ENCODE measurements at regions not wholly inside any gene's neighbourhood (a gene's known extent, or its start where the extent isn't known, plus 50 kb on each side); places are given as distances from the start of the nearest gene placed in this dataset.
"Not testable (repeated sequence)": the region's sequence is repeated elsewhere in the genome, so short reads cannot be mapped to it uniquely, and the experiment has no call there.

DNA sequence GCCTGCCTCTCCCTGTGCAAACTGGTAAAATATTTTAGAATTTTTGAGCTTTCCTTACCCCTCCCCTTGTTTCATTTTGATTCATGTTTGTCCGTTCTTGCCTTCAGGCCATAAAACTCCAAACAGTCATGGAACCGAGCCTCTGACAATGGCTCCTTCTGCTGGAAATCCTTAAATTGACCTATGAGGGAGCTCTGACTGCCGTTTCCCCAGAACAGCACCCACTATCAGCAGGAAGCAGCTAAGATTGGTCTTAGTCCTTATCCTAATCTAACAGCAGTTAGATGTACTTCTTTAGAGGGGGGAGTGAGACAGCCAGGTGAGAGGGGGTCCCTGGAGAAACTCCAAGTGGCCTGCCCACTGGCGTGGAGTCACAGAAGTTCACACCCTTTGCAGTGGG, 106.7 kb downstream of the FAM174A start:
- DNase-seq: no peak

DNA sequence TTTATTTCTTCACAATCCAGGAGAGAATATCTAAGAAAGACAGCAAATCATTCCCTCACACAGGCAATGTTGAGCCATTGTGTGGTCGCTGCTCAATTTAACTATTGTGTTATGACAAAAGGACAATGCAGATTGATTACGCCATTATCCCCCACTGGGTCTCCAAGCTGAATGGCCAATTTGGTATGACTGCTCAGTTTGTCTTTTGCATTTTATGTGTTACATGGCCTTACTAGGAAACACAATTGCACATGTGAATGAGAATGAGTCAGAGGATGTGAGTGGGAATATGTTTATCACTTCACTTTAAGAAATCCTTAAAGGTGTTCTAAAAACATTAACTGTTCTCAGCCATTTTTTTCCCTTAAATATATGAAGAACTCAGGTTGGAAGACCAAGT, 108.3 kb downstream of the FAM174A start:
- no peak for DNase-seq

DNA sequence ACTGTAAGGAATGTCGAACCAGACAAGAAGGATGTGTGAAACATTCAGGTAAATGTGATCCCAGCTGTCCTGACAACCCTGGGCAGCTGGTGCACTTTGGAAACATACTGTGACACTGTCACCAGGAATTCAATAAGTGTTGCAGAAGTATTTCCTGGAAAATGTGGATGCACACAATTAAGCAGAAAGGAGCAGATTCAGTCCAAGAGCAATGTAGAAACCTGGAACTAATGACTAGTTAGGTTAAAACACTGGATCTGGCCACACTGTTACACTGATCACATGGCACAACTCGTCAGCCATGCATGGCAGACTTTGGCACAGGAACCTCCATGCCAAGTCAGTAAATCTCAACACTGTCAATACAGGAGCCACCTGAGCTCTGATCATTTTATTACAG, 109.0 kb downstream of the FAM174A start:
- DNase-seq: no peak

DNA sequence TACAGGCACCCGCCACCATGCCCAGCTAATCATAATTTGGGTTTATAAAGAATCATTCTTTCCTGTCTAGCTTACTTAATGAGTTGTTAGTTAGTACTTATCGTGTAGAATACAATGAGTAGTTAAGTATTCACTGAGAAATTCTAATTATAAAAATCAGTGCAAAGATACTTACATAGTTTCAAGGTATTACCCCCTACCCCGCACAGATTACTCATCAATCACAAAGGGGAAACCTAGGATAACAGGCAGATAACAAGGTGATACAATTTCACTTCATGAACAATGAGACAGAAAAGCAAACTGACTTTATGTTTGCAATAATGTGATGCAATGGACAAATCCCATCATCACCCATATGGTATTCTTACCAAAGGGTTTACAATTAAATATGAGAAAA, 109.6 kb downstream of the FAM174A start:
- DNase-seq: no peak

DNA sequence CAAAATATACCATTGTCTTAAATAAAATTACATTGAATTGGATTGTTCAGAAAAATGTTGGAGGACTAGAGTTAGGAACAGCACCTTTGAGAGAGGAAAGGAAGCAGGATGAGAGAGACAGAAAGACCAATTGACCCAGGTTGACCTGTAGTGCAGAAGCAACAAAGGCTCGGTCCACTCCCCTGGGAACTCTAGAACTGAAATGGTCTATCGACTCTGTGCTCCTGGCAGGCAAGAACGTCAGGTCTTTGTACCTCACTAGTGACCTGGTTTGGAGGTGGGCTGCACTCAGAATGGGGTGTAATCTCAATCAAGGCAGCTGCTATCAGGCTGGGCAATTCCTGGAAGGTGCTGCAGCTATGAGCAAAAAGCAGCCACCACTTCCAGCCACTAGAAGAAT, 110.8 kb downstream of the FAM174A start:
- no peak for DNase-seq

DNA sequence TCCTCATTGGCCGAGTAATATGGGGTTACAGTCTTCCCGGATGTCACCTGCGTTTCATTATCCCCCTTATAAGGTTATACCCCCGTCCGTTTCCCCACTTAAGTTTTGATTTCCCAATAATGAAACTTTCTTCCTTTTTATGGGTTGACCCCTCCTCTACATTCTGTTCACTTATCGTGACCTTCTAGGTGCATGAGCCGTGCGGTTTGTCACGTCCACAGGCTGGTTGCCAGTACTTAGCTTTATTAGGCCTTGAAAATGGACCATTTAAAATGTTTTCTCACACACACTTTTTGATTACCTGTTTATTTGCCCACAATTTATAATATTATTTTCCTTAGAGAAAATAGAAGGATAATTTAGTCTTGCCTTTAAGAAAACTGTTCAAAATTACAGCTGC, 111.5 kb downstream of the FAM174A start:
- no peak for DNase-seq

DNA sequence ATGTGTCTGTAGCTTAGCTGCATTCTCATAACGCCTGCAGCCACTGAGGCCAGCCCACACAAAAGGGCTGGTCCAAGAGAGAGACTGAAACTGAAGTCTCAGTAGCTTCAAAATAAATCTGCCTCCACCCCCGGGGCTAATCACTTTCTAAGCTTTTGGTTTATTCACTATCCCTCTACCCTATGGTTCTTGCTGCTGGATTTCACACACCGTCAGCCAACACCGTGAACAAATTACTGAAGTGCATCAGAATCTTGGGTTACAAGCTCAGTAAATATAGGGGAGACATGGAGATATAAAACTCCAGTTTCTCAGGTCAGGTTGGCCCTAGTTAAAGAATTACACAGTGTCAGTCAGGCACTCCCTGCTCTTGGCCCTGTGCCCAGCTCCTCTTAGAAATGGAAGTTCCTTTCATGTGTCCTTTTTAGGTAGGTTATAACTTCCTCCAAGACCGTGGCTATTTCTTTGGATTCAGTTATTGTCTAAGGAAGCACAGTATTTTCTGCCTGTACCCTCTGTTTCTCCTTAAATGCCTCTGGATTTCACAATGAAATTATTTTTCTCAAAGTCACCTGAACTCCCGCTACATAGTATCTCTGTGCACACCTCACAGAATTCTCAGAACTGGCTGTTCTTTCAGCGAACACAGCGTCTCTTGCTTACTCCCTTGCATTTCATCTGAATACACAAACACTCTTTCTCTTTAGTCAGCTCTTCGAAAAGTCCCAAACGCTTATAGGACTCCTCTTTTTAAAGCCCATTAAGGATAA, 112.5 kb downstream of the FAM174A start:
- DNase-seq: peak; percentile 28

DNA sequence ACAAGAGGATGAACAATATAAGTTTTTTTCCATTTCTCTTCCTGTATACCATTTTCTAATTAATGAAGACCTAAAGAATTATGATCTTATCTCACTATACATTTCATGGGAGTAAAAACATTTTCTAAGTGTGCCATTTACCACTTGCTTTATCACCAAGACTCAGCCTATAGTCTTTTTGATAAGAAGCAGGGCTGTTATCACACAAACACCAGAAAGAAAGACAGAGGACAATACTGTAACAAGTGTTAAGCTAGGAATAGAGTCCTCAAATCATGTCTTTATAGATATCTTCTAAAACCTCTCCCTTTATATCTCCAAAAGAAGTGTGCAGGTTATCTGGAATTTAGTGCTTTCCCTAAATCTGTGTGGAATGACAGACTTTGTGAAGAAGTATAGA, 119.7 kb downstream of the FAM174A start:
- no peak for DNase-seq

DNA sequence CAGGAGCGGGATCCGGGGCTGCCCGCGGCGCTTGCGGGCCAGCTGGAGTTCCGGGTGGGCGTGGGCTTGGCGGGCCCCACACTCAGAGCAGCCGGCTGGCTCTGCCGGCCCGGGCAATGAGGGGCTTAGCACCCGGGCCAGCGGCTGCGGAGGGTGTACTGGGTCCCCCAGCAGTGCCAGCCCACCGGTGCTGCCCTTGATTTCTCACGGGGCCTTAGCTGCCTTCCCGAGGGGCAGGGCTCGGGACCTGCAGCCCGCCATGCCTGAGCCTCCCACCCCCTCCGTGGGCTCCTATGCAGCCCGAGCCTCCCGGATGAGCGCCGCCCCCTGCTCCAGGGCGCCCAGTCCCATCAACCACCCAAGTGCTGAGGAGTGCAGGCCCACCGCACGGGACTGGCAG, 121.6 kb downstream of the FAM174A start:
- DNase-seq: not testable (repeated sequence)

DNA sequence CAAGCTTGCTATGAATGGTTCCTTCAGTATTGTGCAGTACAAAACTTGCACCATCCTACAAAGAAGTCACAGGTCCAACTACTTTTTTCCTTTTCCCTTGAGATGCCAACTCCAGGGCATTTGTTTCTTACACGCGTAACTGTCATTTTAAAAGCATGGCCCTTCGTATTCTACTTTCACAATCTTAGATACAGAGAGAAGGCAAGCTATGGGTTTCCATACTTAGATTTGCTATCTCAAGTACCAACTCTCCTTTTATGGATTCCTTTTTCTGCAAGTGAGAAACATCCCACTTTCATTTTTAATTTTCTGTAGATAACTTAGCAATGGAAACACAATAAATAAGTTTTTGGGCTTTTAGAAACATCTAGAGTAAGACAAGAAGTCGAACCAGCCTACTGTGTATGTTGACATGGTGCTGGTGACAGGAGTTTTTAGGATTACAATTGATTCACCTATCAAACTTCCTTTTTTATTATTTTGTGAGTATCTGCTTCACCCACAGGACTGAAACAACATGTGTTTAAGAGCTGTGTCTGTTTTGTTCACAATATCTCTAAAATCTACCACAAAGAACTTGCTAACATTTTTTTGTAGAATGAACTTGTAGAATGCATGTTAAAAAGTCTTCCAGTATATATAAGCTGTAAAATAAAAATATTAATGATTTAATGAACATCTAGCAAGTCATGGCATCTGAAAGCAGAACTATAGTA, 124.1 kb downstream of the FAM174A start:
- no peak for DNase-seq

DNA sequence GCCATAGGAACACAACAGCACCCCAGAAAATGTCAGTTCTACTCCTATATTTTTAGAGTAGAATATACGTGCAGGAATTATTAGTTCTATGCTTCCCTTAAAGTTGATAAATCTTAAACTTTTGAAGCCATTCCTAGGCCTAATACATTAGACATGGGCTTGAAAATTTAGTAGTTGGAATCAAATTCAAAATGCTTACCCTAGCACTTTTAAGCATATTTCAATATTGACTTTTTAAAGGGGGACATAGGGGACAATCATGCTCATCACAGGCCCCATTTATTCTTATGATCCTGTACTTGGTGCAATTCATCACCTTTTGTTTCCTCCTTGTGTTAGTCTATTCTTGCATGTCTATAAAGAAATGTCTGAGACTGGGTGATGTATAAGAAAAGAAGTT, 129.0 kb downstream of the FAM174A start:
- no peak for DNase-seq

DNA sequence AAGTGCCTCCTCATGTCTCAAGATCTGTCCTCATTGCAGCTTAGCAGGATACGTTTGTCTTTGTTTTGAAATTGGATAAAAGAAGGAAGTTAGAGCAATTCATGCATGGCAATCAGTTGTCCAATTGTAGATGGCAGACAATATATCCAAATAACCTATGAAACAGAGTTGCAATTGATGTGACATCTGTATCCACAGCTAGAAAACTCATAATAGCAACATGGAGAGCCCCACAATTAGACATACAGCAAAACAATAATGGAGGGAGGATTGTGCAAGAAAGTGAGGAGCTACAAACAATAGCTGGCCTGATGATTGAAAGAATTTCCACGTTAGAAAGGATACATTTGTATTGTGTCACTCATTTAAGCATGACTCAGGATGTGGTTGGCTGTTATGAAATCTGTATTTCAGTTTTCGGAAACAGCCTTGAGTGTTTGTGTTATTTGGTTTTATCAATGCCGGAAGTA, 132.0 kb downstream of the FAM174A start:
- DNase-seq: no peak

DNA sequence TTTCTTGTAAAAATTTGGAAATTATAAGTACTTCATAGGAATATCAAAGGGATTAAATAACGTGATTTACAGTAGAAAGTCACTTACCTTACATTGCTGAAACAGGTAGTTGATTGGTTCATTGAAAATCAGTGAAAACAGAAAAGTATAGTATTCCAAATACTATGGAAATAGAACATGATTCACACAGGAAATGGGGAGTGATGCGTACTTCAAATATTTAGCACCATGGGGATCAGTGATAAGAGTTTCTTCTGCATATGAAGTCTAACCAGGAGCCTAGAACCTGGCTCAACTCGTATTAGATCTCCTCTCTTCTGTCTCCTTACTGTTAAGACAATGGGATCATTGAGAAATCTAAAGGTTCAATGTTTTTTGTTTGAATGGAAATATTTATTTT, 133.3 kb downstream of the FAM174A start:
- no peak for DNase-seq

DNA sequence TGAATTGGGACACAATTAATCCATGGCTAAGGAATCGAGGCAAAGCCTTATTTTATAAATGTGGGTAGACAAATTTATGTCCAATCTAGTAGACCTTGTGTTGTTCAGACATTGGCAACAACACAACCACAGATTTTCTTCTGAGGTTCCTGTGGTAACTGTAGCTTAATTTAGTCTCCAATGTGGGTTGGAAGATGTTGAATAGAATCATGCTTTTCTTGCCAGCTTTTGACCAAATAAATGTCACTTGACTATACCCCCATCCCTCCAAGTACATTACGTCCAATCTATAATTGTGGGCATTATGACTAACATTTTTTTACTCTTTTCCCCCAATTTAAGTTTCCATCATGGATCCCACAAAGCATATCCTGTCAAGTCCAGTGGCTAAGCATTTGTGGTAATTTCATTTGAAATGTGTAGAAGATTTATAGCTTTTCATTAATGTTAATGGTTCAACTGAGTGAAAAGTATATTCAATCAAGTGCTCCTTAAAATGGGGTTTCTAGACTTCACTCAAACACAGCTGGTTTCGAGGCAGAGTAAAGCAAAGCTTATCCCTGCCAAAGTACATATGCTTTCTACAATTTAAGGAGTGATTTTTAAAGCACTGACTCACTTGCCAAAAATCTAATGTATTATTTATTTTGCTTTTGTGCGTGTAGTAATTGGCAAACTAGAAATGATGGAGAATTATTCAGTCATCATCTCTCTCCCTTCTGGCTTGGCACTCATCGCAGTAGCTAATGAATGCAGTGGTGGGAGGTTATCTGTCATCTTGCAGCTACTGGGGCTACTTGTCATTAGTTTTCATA, 141.8 kb downstream of the FAM174A start:
- peak; percentile 81 for DNase-seq

DNA sequence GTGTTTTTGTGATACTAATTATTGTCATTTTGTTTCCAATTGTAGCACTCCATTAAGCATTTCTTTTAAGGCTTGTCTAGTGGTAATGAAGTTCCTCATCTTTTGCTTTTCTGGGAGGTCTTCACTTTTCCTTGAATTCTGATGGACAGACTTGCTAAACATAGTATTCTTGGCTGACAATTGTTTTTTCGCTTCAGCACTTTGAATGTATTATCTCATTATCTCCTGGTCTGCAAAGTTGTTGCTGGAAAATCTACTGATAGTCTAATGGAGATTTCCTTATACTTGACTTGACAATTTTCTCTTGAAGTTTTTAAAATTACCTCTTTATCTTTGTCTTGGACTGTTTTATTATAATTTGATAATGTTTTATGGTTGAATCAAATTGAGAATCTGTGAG, 147.5 kb downstream of the FAM174A start:
- DNase-seq: no peak

DNA sequence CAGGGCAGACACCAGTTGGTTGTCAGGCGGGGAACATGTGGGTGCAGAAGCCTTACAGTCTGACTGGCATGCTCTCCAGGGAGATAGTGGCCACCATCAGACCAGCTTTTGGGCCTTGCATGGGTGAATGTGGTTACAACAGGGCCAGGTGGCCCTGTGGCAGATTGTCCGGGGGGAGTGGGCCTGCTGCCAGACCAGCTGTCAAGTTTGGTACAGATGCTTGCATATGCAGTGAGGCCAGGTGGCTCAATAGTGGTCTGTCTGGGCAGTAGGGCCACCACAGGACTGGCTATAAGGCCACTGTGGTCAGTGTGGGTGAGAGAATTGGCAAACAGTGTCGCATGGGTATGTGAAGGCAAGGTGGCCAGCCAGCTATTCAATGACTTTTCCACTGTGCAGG, 148.7 kb downstream of the FAM174A start:
- DNase-seq: no peak

DNA sequence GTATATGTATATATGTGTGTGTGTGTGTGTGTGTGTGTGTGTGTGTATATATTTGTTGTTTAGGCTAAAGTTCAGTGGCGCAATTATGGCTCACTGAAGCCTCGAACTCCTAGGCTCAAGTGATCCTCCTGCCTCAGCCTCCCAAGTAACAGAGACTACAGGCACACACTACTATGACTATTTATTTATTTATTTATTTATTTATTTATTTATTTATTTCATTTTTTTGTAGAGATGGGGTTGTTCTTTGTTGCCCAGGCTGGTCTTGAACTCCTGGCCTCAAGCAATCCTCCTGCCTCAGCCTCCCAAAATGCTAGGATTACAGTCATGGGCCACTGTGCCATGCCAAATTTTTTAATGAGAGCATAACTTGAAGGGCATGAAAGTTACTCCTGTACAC, 149.9 kb downstream of the FAM174A start:
- DNase-seq: not testable (repeated sequence)

DNA sequence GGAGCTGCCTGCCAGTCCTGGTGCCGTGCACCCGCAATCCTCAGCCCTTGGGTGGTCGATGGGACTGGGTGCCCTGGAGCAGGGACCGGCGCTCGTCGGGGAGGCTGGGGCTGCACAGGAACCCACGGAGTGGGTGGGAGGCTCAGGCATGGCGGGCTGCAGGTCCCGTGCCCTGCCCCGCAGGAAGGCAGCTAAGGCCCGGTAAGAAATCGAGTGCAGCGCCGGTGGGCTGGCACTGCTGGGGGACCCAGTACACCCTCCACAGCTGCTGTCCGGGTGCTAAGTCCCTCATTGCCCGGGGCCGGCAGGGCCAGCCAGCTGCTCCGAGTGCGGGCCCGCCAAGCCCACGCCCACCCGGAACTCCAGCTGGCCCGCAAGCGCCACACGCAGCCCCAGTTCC, 153.7 kb downstream of the FAM174A start:
- not testable (repeated sequence) for DNase-seq

DNA sequence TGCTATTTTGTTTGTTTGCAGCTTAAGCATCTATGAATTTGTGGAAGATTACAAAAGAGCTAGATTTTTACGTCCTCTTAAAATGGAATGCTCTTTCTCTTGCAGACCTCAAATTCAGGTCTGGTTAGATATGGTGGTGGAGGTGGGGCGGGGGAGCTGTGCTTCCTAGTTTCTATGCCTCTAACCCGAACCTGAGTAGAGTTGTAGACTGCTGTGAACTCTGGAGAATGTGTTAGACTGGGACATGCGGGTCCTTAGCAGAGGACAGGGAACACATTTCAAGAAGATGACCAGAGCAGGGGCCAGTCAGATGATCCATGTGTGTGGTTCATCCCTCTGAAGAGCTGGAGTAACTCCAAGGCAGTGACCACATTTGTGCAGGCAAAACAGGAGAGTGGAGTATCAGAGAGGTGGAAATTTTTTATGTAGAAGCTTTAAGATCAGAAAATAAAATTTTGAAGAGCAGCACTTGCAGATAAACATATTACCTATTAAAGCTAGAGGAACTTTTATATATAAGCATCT, 154.9 kb downstream of the FAM174A start:
- DNase-seq: no peak

DNA sequence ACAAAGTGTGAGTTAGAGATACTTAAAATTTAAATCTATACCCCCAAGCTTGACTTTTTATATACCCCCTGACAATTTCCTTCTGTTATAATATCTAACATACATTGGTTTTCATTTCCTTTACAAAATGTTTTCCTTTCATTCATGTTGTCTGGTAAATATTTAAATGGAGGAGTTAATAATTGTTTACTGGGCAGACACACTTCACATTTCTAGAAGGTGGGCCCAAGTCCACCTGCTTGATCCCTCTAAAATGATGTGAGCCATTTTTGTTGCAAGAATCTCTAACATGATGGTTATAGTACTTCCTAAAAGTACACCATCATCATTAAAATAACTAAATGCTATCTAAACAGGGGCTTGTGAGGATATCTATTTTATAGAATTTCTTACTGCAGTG, 155.9 kb downstream of the FAM174A start:
- DNase-seq: no peak

DNA sequence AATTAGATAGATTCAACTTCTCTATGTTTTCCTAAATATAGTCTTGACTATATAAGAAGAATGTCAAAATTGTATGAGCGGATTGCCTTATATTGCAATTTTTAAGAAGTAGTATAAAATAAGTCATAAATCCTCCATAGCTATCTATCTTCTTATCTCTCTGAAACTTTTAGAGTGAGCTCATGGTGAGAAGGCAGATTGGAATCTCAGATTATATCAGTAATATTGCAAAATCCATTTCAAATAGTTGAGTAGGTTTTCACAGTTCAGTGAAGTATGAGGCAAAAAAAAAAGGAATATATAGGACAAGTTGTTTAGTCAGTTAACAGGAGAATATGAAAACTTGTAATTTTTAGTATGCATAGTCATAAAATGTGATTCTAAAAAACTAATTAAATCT, 156.4 kb downstream of the FAM174A start:
- DNase-seq: no peak

DNA sequence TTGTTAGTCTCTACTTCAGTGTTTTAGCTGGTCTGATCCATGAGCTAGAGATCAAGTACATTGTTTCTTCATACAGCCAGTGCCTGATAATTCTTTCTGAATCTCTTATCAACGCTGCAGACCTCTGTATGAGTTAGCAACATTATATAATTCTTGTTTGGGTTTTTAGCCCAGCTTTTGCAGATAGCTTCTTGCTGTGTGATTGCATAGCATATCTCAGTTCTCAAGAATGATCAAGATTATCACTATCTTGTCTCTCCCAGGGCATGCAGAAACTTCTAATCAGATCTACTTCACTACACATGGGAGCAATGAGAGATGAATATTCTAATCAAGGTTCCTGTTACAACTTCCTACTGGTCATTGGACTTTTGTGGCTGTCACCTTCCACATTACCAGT, 158.3 kb downstream of the FAM174A start:
- no peak for DNase-seq

DNA sequence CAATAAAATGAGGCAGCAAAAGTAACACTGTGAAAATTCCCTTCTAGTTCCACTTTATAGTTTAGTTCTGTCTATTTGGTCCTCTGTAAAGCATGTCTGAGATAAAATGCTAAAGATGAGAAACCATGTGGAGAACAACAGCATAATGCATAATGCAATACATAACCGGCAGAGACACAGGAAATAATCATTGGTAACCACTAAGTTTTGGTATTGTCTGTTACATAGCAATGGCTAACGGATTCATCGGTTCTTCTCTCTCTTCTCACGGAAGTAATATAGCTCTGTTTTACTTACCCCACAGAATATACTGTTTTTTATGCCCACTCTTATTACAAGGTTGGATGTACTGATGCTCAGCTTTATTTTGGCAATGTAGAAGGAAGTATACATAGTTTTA, 158.9 kb downstream of the FAM174A start:
- DNase-seq: no peak
